A673 (cell line): ENCODE measurements at regions not wholly inside any gene's neighbourhood (a gene's known extent, or its start where the extent isn't known, plus 50 kb on each side); places are given as distances from the start of the nearest gene placed in this dataset.

Source experiments
- BruUV-seq: library from RNA; stranded (reverse); fragments of 400-500 nt; replicated peaks from 2 replicates; lab custom pipeline; 2021; lab: Mats Ljungman, UMichigan
- CTCF ChIA-PET: fragments of 300-600 bp; sonication (Branson Sonifier 250); formaldehyde crosslinking; loops from one replicate; lab custom pipeline; 2022; ENCODE audit warnings: antibody characterized with exemption; lab: Charles Lee
- POLR2A ChIA-PET: fragments of 300-600 bp; sonication (Branson Sonifier 250); formaldehyde crosslinking; loops from one replicate; lab custom pipeline; 2022; ENCODE audit warnings: antibody characterized with exemption; ENCODE audit not compliant: low non-redundant PET; lab: Charles Lee
- DNase-seq: peaks from one replicate; pipeline ENCODE4 v3.0.0-alpha.2; 2015; ENCODE audit warnings: low spot score
- H3K27ac ChIP-seq: fragments of 200-600 bp; sonication (generic); 2 replicates; pipeline ENCODE4 v1.5.1; 2016; ENCODE audit warnings: mixed run types, low read depth, mild to moderate bottlenecking, mixed read lengths, antibody characterized with exemption, low read length; ENCODE audit not compliant: poor library complexity, severe bottlenecking
- H3K27me3 ChIP-seq: fragments of 200-600 bp; sonication (generic); replicated peaks from 2 replicates; pipeline ENCODE4 v1.6.1; 2017; ENCODE audit warnings: mixed run types, low read depth, mild to moderate bottlenecking, mixed read lengths, antibody characterized with exemption, low read length; ENCODE audit not compliant: insufficient read depth, poor library complexity
- H3K36me3 ChIP-seq: fragments of 200-600 bp; sonication (generic); 2 replicates; pipeline ENCODE4 v1.6.1; 2016; ENCODE audit warnings: mixed run types, mild to moderate bottlenecking, mixed read lengths, antibody characterized with exemption, low read length; ENCODE audit not compliant: insufficient read depth, poor library complexity, severe bottlenecking
- H3K4me1 ChIP-seq: fragments of 200-600 bp; sonication (generic); 2 replicates; pipeline ENCODE4 v1.6.1; 2017; ENCODE audit warnings: mixed run types, mild to moderate bottlenecking, mixed read lengths, antibody characterized with exemption, low read length; ENCODE audit not compliant: insufficient read depth, poor library complexity, severe bottlenecking
- H3K4me3 ChIP-seq: fragments of 200-600 bp; sonication (generic); 2 replicates; pipeline ENCODE4 v1.5.1; 2016; ENCODE audit warnings: low read depth, mixed run types, mild to moderate bottlenecking, mixed read lengths, low read length; ENCODE audit not compliant: poor library complexity, severe bottlenecking
- H3K9me3 ChIP-seq: fragments of 200-600 bp; sonication (generic); 2 replicates; pipeline ENCODE4 v1.6.1; 2016; ENCODE audit warnings: mixed run types, low read depth, mild to moderate bottlenecking, mixed read lengths, antibody characterized with exemption, low read length; ENCODE audit not compliant: poor library complexity, severe bottlenecking
- CTCF ChIP-seq: fragments of 300-800, 200-600 bp; sonication (generic); conservative IDR thresholded peaks from 2 replicates; pipeline ENCODE4 v1.5.1; 2017; ENCODE audit warnings: low read depth, mild to moderate bottlenecking, antibody characterized with exemption, low read length, moderate library complexity, mixed read lengths
- EZH2 ChIP-seq: fragments of 200-600 bp; sonication (generic); IDR thresholded peaks from 2 replicates; pipeline ENCODE4 v1.6.1; 2017; ENCODE audit warnings: borderline replicate concordance, low read depth, mild to moderate bottlenecking, mixed read lengths, antibody characterized with exemption, low read length; ENCODE audit not compliant: poor library complexity, severe bottlenecking
- intact Hi-C: fragments of 100-400 bp; cut with micrococcal nuclease; formaldehyde crosslinking; loops from one replicate; pipeline ENCODE4 v1.10.0; 2022; ENCODE audit not compliant: unreplicated experiment

GRCh38 chr5:3996707-3997336, 401.2 kb downstream of the IRX1 start:
- ChIA-PET POLR2A (no interaction called here), CTCF (no interaction called here)
- intact Hi-C loops, result no loop called here
- Histone ChIP-seq H3K27me3 (no peaks in the 10 kb centered on the region), H3K4me1 (no peaks in the 10 kb centered on the region), H3K4me3 (no peak overlapping the region), H3K36me3 (no peaks in the 10 kb centered on the region), H3K27ac (no peak overlapping the region), H3K9me3 (peaks cover 23% of the 10 kb centered on the region)
- no peak for DNase-seq
- no peak for TF ChIP-seq CTCF
- no peak for TF ChIP-seq EZH2
- no TSS peak for BruUV-seq

- DNase-seq, result no peak
- Histone ChIP-seq H3K4me3 (no peak overlapping the region), H3K27ac (no peak overlapping the region), H3K27me3 (no peaks in the 10 kb centered on the region), H3K4me1 (no peaks in the 10 kb centered on the region), H3K36me3 (no peaks in the 10 kb centered on the region), H3K9me3 (peaks cover 30% of the 10 kb centered on the region)
- CTCF ChIA-PET, result no interaction called here
- intact Hi-C loops, result no loop called here
- no peak for TF ChIP-seq EZH2
- TF ChIP-seq CTCF, result no peak
- POLR2A ChIA-PET, result no interaction called here
- no TSS peak for BruUV-seq
Observed at GRCh38 chr5:3997670-3998069, 402.0 kb downstream of the IRX1 start.

- H3K4me1 ChIP-seq, result no peaks in the 10 kb centered on the region
- no peaks in the 10 kb centered on the region for H3K36me3 ChIP-seq
- no peak for TF ChIP-seq EZH2
- no peak for TF ChIP-seq CTCF
- no peak overlapping the region for H3K4me3 ChIP-seq
- no peak for DNase-seq
- ChIA-PET CTCF (no interaction called here), POLR2A (no interaction called here)
- peaks cover 33% of the 10 kb centered on the region for H3K9me3 ChIP-seq
- BruUV-seq, result no TSS peak
- H3K27me3 ChIP-seq, result no peaks in the 10 kb centered on the region
- intact Hi-C loops, result no loop called here
- H3K27ac ChIP-seq, result no peak overlapping the region
Observed at GRCh38 chr5:3999929-4000328, 404.3 kb downstream of the IRX1 start.
